H9 (cell line): ENCODE measurements at regions not wholly inside any gene's neighbourhood (a gene's known extent, or its start where the extent isn't known, plus 50 kb on each side); places are given as distances from the start of the nearest gene placed in this dataset.

Source experiments
- DNase-seq: peaks from one replicate; pipeline ENCODE4 v3.0.0-alpha.2; 2017
- H2AFZ ChIP-seq: one replicate; pipeline ENCODE4 v1.6.1; 2013; ENCODE audit warnings: mild to moderate bottlenecking, low read length, control low read depth, moderate library complexity
- H2AK5ac ChIP-seq: 2 replicates; pipeline ENCODE4 v1.6.1; 2013; ENCODE audit warnings: low read length, control low read depth, mixed read lengths; ENCODE audit not compliant: insufficient read length
- H2BK120ac ChIP-seq: one replicate; pipeline ENCODE4 v1.6.1; 2013; ENCODE audit warnings: low read depth, mild to moderate bottlenecking, low read length, control low read depth, inconsistent platforms; ENCODE audit not compliant: poor library complexity, severe bottlenecking
- H2BK12ac ChIP-seq: 2 replicates; pipeline ENCODE4 v1.6.1; 2013; ENCODE audit warnings: low read length, control low read depth, mixed read lengths, low read depth; ENCODE audit not compliant: insufficient read length
- H2BK15ac ChIP-seq: 2 replicates; pipeline ENCODE4 v1.6.1; 2013; ENCODE audit warnings: low read depth, low read length, control low read depth
- H2BK20ac ChIP-seq: one replicate; pipeline ENCODE4 v1.6.1; 2013; ENCODE audit warnings: low read depth, mild to moderate bottlenecking, low read length, control low read depth, inconsistent platforms; ENCODE audit not compliant: poor library complexity, severe bottlenecking
- H2BK5ac ChIP-seq: 2 replicates; pipeline ENCODE4 v1.6.1; 2013; ENCODE audit warnings: low read length, control low read depth, mixed read lengths; ENCODE audit not compliant: insufficient read length
- H3K14ac ChIP-seq: 2 replicates; pipeline ENCODE4 v1.6.1; 2013; ENCODE audit warnings: low read length, control low read depth; ENCODE audit not compliant: insufficient read depth
- H3K18ac ChIP-seq: 2 replicates; pipeline ENCODE4 v1.6.1; 2013; ENCODE audit warnings: low read depth, mild to moderate bottlenecking, mixed read lengths, low read length, control low read depth; ENCODE audit not compliant: insufficient read length
- H3K23ac ChIP-seq: 2 replicates; pipeline ENCODE4 v1.6.1; 2013; ENCODE audit warnings: low read length, control low read depth, mixed read lengths, low read depth; ENCODE audit not compliant: insufficient read length
- H3K23me2 ChIP-seq: 2 replicates; pipeline ENCODE4 v1.6.1; 2013; ENCODE audit warnings: low read depth, mild to moderate bottlenecking, mixed read lengths, low read length, control low read depth; ENCODE audit not compliant: insufficient read length, poor library complexity, severe bottlenecking
- H3K27ac ChIP-seq: 2 replicates; pipeline ENCODE4 v1.5.1; 2013; ENCODE audit warnings: low read length, control low read depth, mixed read lengths, low read depth; ENCODE audit not compliant: insufficient read length
- H3K27me3 ChIP-seq: 2 replicates; pipeline ENCODE4 v1.6.1; 2013; ENCODE audit warnings: low read length, control low read depth, inconsistent platforms; ENCODE audit not compliant: insufficient read depth
- H3K4ac ChIP-seq: 2 replicates; pipeline ENCODE4 v1.6.1; 2013; ENCODE audit warnings: low read depth, mild to moderate bottlenecking, control low read depth, inconsistent platforms, low read length, moderate library complexity
- H3K4me1 ChIP-seq: 2 replicates; pipeline ENCODE4 v1.6.1; 2013; ENCODE audit warnings: low read length, control low read depth, inconsistent platforms; ENCODE audit not compliant: insufficient read depth
- H3K4me2 ChIP-seq: 2 replicates; pipeline ENCODE4 v1.6.1; 2013; ENCODE audit warnings: low read length, control low read depth, mixed read lengths; ENCODE audit not compliant: insufficient read length, insufficient read depth
- H3K56ac ChIP-seq: 2 replicates; pipeline ENCODE4 v1.6.1; 2013; ENCODE audit warnings: low read depth, mild to moderate bottlenecking, mixed read lengths, low read length, control low read depth; ENCODE audit not compliant: insufficient read length
- H3K79me1 ChIP-seq: 2 replicates; pipeline ENCODE4 v1.6.1; 2013; ENCODE audit warnings: low read depth, mild to moderate bottlenecking, moderate library complexity, low read length, control low read depth, inconsistent platforms; ENCODE audit not compliant: insufficient read depth, poor library complexity, severe bottlenecking
- H3K79me2 ChIP-seq: 2 replicates; pipeline ENCODE4 v1.6.1; 2013; ENCODE audit warnings: low read length, control low read depth, inconsistent platforms; ENCODE audit not compliant: insufficient read depth
- H3K9ac ChIP-seq: 2 replicates; pipeline ENCODE4 v1.6.1; 2013; ENCODE audit warnings: low read length, control low read depth, mixed read lengths; ENCODE audit not compliant: insufficient read length; ENCODE audit errors: extremely low read depth
- H3K9me3 ChIP-seq: one replicate; pipeline ENCODE4 v1.6.1; 2013; ENCODE audit warnings: low read depth, low read length, inconsistent platforms; ENCODE audit not compliant: control insufficient read depth
- H3T11ph ChIP-seq: one replicate; pipeline ENCODE4 v1.6.1; 2013; ENCODE audit warnings: mild to moderate bottlenecking, low read length, control low read depth, inconsistent platforms
- H4K20me1 ChIP-seq: one replicate; pipeline ENCODE4 v1.6.1; 2013; ENCODE audit not compliant: control insufficient read depth, insufficient read length, insufficient read depth
- H4K5ac ChIP-seq: 2 replicates; pipeline ENCODE4 v1.6.1; 2013; ENCODE audit warnings: low read depth, mild to moderate bottlenecking, mixed read lengths, low read length, control low read depth; ENCODE audit not compliant: insufficient read length
- H4K8ac ChIP-seq: replicated peaks from 2 replicates; pipeline ENCODE4 v1.6.1; 2013; ENCODE audit warnings: low read length, control low read depth, mixed read lengths, low read depth; ENCODE audit not compliant: insufficient read length
- H4K91ac ChIP-seq: 2 replicates; pipeline ENCODE4 v1.6.1; 2013; ENCODE audit warnings: low read depth, mild to moderate bottlenecking, moderate library complexity, mixed read lengths, low read length, control low read depth; ENCODE audit not compliant: insufficient read length
- H3K27ac Mint-ChIP-seq, 3 experiments: 2 replicates in 2 of 3; 3 replicates in 1 of 3; pipeline ENCODE4 v1.8.0; 2020 to 2021; ENCODE audit warnings: mixed read lengths in 3 of 3, mild to moderate bottlenecking in 1 of 3, moderate library complexity in 1 of 3
- H3K27me3 Mint-ChIP-seq: 2 replicates; pipeline ENCODE4 v1.8.0; 2021; ENCODE audit warnings: low read depth, mild to moderate bottlenecking, moderate library complexity, mixed read lengths
- H3K36me3 Mint-ChIP-seq, 3 experiments: 2 replicates in 2 of 3; 3 replicates in 1 of 3; pipeline ENCODE4 v1.8.0; 2020 to 2021; ENCODE audit warnings: low read depth in 3 of 3, mixed read lengths in 3 of 3; ENCODE audit not compliant: insufficient read depth in 1 of 3
- H3K4me1 Mint-ChIP-seq, 2 experiments: 2 replicates each; pipeline ENCODE4 v1.8.0; 2020; ENCODE audit warnings: mixed read lengths in 2 of 2
- H3K4me3 Mint-ChIP-seq, 2 experiments: 2 replicates in 1 of 2; 3 replicates in 1 of 2; pipeline ENCODE4 v1.8.0; 2020 to 2021; ENCODE audit warnings: mild to moderate bottlenecking in 2 of 2, mixed read lengths in 2 of 2, moderate library complexity in 1 of 2
- H3K9me3 Mint-ChIP-seq, 2 experiments: 2 replicates in 1 of 2; 3 replicates in 1 of 2; pipeline ENCODE4 v1.8.0; 2020; ENCODE audit warnings: mild to moderate bottlenecking in 2 of 2, mixed read lengths in 2 of 2, moderate library complexity in 1 of 2
- WGBS: extraction: QIAGEN DNeasy Blood & Tissue Kit; methylation state at CpG from one replicate; pipeline ENCODE4 v1.1.7; 2013; ENCODE audit warnings: missing lambda C conversion rate, low lambda C conversion rate, mixed read lengths; ENCODE audit not compliant: insufficient read length; ENCODE audit errors: extremely low coverage; 5-methylcytosine and 5-hydroxymethylcytosine counted together
- TF ChIP-seq, protein P1 (sequence below): fragments of 200-600 bp; sonication (generic); conservative IDR thresholded peaks from 3 replicates; pipeline ENCODE4 v1.8.0; 2021; ENCODE audit warnings: antibody characterized with exemption, mild to moderate bottlenecking

DNA sequence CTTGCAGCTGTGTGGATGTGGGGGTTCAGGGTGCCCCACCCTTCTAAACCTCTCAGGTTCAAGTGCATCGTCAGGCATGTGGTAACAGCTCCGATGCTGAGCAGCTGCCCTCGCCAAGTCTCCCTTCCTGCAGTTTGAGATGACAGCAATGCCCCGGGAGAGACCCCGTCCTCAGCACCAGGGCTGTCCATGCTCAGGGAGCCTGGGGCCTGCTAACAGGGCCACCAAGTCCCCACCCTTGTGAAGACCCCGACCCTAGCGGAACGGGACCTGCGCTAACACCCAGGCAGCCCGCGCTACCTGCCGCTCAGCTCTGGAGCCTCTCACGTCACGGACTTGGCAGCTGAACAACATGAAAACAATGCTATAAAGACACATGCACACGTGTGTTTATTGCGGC lies 159.2 kb upstream of the C1orf174 start:
- H3K27ac Mint-ChIP-seq: no peak overlapping the region; a peak in 1 of 7 replicates
- no peaks in the 10 kb centered on the region for H3K4me1 ChIP-seq
- H2BK20ac ChIP-seq: no peak overlapping the region
- no peak overlapping the region for H4K8ac ChIP-seq
- H4K91ac ChIP-seq: no peak overlapping the region
- no peaks in the 10 kb centered on the region for H3K23me2 ChIP-seq
- H3K4me1 Mint-ChIP-seq: peaks cover 3 to 10% of the 10 kb centered on the region in 2 experiments; a peak in 2 of 4 replicates
- no peak overlapping the region; the same call in 1 of the 2 replicates for H3K14ac ChIP-seq
- no peak overlapping the region for H3K4ac ChIP-seq
- H2BK120ac ChIP-seq: no peak overlapping the region
- no CpG with 5 or more reads among the region's 16 CpGs for WGBS
- H3K4me3 Mint-ChIP-seq: no peak overlapping the region
- TF ChIP-seq, protein P1, sequence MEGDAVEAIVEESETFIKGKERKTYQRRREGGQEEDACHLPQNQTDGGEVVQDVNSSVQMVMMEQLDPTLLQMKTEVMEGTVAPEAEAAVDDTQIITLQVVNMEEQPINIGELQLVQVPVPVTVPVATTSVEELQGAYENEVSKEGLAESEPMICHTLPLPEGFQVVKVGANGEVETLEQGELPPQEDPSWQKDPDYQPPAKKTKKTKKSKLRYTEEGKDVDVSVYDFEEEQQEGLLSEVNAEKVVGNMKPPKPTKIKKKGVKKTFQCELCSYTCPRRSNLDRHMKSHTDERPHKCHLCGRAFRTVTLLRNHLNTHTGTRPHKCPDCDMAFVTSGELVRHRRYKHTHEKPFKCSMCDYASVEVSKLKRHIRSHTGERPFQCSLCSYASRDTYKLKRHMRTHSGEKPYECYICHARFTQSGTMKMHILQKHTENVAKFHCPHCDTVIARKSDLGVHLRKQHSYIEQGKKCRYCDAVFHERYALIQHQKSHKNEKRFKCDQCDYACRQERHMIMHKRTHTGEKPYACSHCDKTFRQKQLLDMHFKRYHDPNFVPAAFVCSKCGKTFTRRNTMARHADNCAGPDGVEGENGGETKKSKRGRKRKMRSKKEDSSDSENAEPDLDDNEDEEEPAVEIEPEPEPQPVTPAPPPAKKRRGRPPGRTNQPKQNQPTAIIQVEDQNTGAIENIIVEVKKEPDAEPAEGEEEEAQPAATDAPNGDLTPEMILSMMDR: no peak
- H3K56ac ChIP-seq: no peak overlapping the region
- H3K9ac ChIP-seq: no peak overlapping the region
- no peak overlapping the region for H4K5ac ChIP-seq
- H3K27me3 Mint-ChIP-seq: peaks cover 1% of the 10 kb centered on the region; the same call in 1 of the 2 replicates
- no peak overlapping the region for H3K18ac ChIP-seq
- no peaks in the 10 kb centered on the region for H3K9me3 ChIP-seq
- H3T11ph ChIP-seq: no peak overlapping the region
- H3K27ac ChIP-seq: no peak overlapping the region
- no peak overlapping the region for H2AFZ ChIP-seq
- no peaks in the 10 kb centered on the region for H3K27me3 ChIP-seq
- no peaks in the 10 kb centered on the region for H3K9me3 Mint-ChIP-seq
- no peak overlapping the region for H2AK5ac ChIP-seq
- H2BK15ac ChIP-seq: no peak overlapping the region
- no peak overlapping the region for H3K23ac ChIP-seq
- no peak overlapping the region for H2BK12ac ChIP-seq
- H3K4me2 ChIP-seq: no peak overlapping the region
- H3K79me2 ChIP-seq: no peaks in the 10 kb centered on the region
- H3K36me3 Mint-ChIP-seq: no peaks in the 10 kb centered on the region; a peak in 1 of 7 replicates
- no peaks in the 10 kb centered on the region for H4K20me1 ChIP-seq
- no peaks in the 10 kb centered on the region for H3K79me1 ChIP-seq
- no peak for DNase-seq
- H2BK5ac ChIP-seq: no peak overlapping the region
